GM19372 (cell line): ENCODE measurements at regions not wholly inside any gene's neighbourhood (a gene's known extent, or its start where the extent isn't known, plus 50 kb on each side); places are given as distances from the start of the nearest gene placed in this dataset.

Experiments used
- ATAC-seq: cut with Tn5 transposase; IDR thresholded peaks from one replicate; pipeline ENCODE4 v1.9.1; 2021; ENCODE audit warnings: mild to moderate bottlenecking, low read depth, moderate library complexity; ENCODE audit not compliant: unreplicated experiment

DNA sequence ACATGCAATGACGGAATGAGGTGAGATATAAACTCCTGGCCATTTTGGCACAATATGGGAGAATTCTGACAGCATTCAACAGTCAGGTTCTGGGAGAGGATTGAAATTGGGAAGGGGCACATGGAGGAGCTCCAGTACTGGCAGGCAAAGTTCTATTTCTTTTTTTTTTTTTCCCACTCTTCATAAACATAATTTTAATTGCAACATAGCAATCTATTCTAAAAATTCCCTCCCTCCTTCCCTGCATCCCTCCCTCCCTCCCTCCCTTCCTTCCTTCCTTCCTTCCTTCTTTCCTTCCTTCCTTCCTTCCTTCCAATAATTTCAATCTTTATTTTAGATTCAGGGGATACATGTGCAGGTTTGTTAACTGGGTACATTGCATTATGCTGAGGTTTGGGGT, 93.2 kb downstream of the PTCSC3 start:
- ATAC-seq, result no peak

DNA sequence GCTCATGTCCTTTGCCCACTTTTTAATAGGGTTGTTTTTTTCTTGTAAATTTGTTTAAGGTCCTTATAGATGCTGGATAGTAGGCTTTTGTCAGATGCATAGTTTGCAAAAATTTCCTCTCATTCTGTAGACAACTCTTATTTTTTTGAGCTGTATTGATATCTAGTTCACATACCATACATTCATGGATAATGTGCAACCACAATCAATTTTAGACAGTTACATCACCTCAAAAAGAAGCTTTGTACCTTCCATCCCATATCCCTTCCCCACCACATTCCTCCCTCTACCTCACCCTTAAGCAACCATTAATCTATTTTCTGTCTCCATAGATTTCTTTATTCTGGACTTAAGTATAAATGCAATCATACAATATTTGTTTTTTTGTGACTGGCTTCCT, 98.4 kb downstream of the PTCSC3 start:
- no peak for ATAC-seq

DNA sequence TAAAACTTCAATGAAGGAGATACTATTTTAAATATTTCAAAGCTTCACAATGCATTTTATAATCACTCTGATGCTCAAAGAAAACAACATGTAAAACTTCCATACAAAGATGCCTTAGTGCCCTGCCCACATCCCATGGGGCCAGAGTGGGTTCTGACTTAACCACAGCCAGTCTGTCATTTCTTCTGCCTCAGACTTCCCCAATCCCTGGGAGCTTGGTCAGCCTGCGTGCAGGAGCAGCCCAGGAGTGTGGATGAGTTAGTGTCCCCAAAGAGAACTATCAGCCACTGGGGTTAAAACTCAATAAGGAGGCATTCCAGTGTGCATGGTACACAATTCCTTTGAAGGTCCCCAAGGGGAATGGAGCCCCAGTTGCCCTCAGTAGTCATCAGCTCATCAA, 100.3 kb downstream of the PTCSC3 start:
- no peak for ATAC-seq

DNA sequence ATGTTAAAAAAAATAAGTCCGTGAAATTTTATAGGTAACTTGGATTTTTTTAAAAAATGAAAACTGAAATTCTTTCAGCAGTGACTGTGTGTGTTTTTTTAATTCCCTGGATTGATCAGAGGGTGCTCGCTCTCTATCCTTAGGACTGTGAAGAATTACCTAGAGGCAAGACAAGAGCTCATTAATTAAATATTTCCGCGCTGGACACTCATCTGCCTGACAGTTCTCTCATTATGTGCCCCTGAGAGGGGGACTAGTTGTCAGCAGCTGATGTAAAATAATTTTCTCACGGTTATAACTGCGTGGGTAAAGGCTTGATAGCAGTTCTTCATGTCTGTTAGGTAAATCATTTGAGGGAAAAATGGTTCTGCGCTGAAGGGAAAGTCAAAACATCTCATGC, 101.3 kb downstream of the PTCSC3 start:
- no peak for ATAC-seq

DNA sequence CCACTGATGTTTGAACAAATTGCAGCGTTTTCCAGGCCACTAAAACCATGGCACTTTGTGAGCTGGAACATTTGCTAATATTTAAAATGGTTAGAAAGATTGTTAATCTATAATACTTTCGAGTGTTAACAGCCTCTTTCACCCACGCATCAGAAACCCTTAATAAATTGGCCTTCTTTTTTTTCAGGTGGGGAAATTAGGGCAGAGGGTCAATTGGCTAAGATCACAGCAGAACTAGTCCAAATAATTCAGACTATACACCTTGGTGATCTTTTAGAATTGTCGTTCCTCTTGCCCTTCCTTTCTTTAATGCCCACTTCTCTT, 105.8 kb downstream of the PTCSC3 start:
- no peak for ATAC-seq

DNA sequence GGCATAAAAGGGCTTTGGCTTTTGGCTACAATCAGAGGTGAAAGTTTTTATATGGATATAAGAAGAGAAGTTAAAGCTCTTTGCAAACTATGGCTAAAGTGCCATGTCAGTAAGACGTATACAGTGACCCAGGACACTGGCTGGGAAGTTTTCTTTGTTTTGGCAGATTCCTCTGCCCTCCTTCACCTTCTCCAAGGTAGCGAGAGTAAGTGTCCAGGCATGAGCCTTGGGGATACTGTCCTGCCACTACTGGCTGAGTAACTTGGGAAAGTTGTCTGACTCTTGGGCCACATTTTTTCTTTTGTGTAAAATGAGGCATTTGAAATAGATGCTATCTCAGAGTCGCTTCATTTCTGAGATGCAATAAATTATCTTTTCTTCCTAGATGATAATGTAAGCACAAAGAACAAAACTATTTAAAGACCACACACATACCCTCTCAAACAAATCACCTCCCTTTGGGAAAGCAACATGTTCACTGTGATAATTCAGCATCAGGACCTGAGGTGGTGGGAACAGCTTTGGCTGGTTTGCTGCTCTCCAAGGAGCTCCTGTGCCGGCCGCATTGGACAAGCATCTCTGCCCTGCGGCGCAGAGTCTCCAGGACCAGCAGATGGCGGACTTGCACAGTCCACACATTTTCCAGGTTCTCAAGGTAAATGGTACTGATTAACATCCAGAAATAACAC, 106.3 kb downstream of the PTCSC3 start:
- peak; percentile 69 for ATAC-seq

DNA sequence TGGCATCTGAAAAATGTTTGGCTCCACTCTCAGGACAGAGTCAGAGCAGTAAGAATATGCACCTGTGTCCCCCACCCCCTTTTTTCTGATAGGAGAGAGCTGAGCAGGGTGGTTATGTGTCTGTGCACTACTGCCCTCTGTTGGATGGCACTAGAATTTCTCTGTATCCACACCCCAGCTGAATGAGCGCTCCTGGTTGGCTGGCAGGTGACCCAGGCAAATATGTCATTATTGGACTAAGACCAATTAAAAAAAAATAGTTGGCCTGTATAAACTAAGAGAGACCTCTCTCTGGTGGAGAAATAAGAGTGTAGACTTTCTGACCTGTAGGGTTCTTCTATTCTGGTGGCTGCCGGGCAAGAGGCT, 107.0 kb downstream of the PTCSC3 start:
- ATAC-seq, result no peak

DNA sequence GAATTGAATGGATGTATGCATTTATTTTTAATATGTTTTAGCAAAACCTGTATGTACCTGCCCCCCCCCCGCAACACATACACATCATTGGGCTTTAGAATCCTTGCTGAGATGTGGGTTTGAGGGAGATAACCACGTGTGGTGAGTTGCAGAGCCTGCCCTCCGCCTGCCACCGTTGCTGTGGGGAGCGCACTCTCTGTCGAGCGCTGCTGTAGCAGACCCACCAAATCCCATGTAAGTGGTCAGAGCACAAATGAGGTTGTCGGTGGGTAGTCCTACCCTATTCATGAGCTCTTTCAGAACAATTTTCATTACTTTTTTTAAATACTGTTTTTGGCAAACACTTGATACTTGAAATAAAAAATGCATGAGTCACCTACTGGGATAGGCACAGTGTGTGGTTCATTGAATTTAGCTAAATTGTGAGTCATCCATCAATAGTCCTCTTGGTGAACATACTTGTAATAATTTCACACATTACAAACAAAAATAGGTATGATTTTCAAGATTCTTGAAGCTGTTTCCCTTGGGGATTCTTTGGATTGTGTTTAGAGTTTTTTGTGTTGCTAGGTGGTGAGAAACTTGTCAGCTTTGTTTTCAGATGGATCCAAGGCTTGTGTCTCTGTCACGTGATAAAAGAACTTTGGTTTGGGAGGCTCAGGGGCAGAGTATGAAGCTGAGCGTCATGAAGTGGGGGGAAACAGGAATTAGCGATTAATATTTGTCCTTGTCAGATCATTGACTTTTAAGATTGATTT, 107.6 kb downstream of the PTCSC3 start:
- ATAC-seq, result no peak

DNA sequence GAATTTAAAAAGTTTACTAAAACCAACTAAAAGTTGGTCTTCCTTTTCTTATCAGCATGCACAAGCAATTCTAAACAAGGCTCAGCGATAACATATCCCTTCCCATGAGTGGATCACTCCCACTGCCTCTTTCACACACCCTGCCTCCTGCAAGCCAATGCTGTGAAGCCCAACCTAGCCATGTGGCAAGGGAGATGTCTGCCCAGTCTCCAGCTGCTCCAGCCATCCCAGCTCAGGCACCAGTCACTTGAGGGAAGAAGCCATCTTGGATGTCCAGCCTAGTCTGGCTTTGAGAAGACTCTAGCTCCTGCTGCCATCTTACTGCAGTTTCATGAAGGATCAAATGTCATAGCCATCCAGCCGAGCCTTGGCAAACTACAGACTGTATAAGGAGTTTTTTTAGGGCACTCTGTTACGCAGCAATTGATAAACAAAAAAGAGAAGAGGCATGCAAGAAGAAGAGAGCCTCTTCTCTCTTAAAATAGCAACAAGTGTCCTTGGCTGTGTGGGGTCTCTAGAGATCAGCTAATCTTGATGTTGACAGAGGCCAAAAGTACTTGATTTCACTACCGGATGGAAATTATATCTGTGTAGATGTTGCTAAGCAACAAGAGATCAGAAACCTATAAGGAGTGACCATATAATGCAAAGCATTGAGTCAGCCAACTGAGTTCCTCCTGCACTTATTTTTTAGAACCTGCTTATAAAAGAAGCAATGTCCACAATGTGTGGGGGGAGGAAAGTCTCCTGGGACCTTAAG, 108.9 kb downstream of the PTCSC3 start:
- ATAC-seq, result no peak

DNA sequence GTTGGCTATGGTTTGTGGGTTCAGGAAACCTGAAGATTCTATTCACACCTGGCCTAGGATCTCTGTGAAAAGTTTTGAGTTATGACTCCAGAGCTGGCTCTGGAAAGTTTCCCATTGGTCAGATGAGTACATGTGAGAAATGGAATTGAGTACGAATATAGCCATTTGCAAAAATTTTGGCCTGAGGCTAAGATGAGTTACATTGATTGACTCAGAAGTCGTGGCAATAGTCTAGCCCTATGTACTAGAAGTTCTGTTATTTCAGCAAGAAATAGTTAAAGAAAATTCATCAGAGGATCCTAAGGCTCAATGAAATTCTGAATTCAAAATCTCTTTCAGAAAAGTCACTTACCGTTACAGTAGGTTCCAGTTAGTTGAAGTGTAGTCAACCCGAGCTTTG, 109.9 kb downstream of the PTCSC3 start:
- no peak for ATAC-seq

DNA sequence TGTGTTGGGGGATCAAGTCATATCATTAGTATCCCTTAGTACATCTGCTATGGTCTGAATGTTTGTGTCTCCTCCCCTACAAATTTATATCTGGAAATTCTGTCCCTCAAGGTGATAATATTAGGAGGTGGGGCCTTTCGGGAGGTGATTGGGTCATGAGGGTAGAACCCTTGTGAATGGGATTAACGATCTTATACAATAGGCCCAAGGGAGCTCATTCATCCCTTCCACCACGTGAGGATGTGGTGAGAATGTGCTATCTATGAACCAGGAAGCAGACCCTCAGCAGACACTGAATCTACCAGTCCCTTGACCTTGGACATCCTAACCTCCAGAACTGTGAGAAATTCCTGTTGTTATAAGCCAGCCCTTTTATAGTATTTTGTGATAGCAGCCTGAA, 110.7 kb downstream of the PTCSC3 start:
- ATAC-seq, result no peak

DNA sequence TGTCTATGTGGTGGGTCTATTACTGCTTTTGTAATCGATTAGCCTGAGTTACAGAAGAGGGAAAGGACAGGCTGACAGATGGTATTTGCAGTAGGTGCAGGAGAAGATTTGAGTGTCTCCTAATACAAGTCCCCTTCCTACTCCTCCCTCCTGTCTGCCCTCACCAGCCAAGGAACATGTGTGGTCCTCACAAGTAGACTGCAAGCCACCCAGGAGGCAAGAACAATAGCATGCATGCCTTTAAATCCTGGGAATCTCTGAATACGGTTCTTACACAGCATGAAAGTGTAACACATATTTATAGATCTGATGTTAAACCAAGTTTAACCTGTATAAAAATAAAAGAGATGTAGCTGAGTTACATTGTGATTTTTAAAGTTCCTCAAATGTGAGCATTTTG, 117.0 kb downstream of the PTCSC3 start:
- no peak for ATAC-seq

DNA sequence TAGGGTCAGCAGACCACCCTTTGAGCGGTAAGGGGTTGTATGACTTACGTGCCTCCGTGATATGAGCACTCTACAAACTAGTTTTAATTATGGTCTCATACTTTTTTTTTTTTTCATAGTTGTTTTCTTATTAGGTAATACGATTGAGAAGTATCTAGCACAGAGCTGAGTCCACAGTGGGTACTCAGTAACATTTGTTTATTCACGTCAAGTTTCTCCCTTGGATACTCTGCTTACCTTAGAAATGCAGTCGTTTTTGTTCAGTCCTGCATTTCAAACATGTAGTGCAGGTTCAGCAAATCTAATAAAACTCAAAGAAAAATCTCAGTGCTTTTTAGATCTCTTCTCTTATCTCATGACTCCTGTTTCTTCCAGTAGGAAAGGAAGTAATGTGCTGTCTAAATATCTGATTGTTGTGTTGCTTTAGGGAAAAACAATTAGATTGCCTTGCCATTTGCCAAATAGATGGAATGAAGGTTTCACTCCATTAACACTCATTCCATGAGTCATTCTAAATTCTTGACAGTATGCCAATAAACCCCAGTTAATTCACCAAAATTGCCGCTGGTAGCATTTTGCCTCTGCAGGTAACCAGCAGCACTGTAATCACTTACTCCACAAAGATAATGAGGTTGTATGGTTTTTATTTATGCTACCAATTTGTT, 118.9 kb downstream of the PTCSC3 start:
- no peak for ATAC-seq

DNA sequence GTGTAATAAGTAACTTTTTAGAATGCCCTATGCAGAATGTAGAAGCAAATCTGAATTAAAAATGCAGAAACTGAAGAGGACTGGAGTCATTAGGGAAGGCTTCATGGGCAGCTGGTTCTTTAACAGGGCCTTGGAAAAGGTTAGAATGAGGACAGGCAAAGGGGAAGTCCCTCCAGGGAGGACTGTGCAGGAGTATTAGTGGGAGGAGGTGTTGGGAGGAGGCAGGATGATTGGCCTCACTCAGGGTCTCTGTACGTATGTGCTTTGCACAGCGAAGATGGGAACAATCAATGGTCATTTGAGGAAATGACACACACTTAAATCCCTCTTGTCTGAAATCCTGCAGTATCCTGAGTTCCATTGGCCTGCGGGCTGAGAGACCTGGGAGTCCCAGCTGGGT, 119.7 kb downstream of the PTCSC3 start:
- no peak for ATAC-seq

DNA sequence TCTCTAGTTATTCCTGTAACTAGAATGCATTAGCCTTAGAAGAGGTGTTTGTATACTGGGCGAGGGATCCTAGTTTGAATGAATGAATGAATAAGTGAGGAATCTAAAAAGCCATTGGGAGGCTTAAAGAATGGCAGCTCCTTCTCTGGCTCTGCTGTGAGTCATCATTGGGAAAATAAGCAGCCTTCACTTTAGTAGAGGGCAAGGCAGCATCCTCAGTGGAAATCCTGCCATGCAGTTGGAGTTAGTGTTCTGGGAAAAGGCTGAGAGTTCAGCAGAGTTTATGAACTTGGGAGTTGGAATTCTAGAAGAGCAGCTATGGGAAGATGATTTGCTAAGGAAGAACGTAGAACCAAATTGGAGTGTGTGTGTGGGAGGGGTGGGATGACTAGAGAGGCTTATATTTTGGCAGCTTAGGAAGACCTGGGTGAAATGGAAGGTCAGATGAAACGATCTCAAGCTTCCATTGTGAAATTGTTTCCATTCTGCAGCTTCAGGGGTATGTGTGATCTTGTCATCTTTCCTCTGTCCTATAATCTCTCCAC, 120.8 kb downstream of the PTCSC3 start:
- ATAC-seq, result no peak

DNA sequence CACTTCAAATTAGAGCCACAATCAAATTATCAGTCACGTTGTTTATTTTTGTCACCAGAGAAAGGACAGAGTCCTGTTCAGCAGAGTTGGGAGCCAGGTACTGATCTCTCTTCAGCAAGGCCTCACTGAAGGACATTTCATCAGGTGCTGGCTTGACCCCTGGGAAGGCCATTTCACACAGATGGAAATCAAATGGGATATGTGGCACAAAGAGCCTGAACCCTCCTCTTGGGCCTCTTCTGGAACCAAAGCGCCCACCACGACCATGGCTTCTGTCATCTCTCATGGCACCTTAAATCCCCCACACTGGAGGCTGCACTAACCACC, 121.5 kb downstream of the PTCSC3 start:
- no peak for ATAC-seq

DNA sequence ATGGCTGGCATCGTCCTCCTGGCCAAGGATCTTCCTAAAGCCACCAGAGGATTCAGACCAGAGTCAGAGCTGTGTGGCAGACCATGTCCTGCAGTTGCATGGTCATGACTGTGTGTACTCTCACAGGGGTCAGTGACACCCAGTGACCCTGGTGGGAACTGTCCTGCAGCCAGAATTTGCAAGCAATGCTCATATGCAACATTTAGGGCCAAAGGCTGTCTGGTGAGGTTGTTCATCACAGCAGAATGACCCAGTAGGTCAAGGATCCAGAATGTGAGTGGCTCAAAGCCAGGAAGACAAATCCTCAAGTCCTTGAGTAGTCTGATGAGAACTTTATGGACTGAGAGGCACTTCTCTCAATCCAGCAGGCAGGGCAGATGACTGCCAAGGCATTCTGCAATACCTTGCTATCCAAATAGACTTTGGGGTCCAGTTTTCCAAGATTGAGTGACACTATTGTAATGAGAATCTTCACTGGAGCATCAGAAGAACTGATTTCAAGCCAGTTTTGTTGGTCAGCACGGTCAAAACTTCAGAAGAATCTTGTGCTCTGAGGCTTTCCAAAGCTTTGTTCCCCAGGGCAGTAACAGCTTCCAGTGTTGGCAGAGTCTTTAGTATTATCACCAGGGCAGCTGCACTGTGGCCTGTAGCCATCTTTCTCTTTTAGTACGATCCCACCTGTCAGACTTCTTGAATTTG, 122.0 kb downstream of the PTCSC3 start:
- ATAC-seq, result no peak

DNA sequence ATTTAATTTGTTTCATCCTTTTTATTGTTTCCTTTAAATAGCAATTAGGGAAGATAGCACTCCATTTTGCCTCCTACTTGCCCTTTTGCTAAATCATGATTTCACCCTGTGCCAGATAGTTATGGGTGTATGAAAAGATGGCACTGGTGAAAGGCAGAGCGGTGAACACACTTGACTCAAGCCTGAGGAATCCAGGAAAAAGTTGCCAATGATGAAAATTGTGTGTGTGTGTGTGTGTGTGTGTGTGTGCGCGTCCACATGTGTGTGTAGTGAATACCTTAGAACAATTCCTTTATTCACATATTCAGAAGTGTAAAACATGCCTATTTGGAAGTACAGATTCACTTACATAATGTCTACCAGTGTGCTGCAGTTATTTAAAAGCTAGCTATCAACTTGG, 123.8 kb downstream of the PTCSC3 start:
- no peak for ATAC-seq

DNA sequence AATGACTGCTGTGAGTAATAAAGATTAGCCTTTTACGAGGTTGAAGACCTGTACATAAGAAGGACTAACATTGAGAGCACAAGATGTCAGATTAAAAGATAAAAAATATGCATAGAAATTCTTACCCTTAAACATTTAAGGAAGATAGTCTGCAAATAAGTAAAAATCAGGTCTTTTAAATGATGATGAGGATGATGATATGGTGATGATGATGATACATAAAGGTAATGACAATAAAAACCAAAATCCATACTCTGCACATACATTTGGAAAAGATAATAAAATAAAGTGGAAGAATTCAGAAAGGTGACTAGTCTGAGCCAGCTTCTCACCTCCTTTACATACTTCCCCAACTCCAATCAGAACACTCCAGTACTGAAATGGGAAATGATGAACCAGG, 124.5 kb downstream of the PTCSC3 start:
- no peak for ATAC-seq

DNA sequence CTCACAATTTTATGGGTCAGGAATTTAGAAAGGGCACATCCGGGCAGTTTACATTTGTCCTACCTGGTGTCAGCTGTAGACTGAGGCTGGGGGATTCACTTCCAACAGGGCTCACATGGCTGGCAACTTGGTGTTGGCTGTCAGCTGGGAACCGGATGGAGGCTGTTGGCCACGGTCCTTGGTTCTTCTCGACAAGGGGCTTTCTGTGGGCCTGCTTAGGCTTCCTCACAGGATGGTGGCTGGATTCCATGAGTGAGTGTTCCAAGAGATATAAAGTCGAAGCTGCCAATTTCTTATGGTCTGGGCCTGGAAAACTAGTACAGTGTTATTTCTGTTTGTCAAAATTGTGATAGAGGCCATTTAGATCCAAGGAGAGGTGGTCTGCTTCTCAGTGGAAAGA, 127.9 kb downstream of the PTCSC3 start:
- no peak for ATAC-seq

DNA sequence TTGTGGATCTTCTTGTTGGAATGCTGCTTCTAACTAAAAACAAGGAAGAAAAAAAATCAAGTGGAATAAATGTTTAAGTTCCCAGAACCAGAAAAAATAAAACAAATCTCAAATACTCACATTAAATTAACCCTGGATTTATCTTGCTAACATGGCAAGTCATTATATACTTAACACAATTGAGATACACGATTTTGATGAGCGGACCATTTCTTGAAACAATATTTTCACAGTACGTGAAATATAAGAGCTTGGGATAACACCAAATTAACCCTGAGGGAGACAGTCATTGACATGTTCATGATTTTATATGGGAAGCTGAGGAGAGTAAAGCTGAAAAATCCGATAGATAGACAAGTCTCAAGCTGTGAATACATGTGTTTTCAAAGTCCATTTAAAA, 128.6 kb downstream of the PTCSC3 start:
- no peak for ATAC-seq
